Neural progenitor cell (in vitro differentiated cells): ENCODE measurements at regions not wholly inside any gene's neighbourhood (a gene's known extent, or its start where the extent isn't known, plus 50 kb on each side); places are given as distances from the start of the nearest gene placed in this dataset.

Experiments
- EZH2 ChIP-seq: fragments of 200-600 bp; sonication (generic); IDR thresholded peaks from 2 replicates; pipeline ENCODE4 v1.6.1; 2017; ENCODE audit warnings: antibody characterized with exemption, mild to moderate bottlenecking, moderate library complexity
- TF ChIP-seq, protein P1 (sequence below): fragments of 200-600 bp; sonication (generic); IDR thresholded peaks from 2 replicates; pipeline ENCODE4 v1.5.1; 2017; ENCODE audit warnings: antibody characterized with exemption, mild to moderate bottlenecking

DNA sequence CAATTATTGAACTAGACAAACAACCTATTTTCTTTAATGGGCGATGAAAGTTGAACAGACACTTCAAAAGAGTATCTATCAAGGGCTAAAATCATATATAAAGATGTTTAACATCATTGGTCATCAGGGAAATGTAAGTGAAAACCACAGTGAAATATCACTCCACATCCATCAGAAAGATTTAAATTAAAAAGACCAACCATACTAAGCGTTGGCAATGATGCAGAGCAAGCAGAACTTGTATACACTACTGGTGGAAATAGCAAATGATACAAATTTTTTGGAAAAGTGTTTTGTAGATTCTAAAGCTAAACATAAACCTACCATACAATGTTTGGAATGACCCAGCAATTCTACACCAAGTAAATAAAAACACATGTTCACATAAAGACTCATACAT lies 65.9 kb upstream of the THBS1 start:
- TF ChIP-seq, protein P1, sequence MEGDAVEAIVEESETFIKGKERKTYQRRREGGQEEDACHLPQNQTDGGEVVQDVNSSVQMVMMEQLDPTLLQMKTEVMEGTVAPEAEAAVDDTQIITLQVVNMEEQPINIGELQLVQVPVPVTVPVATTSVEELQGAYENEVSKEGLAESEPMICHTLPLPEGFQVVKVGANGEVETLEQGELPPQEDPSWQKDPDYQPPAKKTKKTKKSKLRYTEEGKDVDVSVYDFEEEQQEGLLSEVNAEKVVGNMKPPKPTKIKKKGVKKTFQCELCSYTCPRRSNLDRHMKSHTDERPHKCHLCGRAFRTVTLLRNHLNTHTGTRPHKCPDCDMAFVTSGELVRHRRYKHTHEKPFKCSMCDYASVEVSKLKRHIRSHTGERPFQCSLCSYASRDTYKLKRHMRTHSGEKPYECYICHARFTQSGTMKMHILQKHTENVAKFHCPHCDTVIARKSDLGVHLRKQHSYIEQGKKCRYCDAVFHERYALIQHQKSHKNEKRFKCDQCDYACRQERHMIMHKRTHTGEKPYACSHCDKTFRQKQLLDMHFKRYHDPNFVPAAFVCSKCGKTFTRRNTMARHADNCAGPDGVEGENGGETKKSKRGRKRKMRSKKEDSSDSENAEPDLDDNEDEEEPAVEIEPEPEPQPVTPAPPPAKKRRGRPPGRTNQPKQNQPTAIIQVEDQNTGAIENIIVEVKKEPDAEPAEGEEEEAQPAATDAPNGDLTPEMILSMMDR = no peak
- no peak for TF ChIP-seq EZH2
